Epithelial cell of proximal tubule (primary cell): ENCODE measurements at regions not wholly inside any gene's neighbourhood (a gene's known extent, or its start where the extent isn't known, plus 50 kb on each side); places are given as distances from the start of the nearest gene placed in this dataset.
A peak's percentile ranks its signal among the peaks of the same experiment; 100 is the strongest.

ENCODE experiments used
- DNase-seq: peaks from one replicate; pipeline ENCODE4 v3.0.0-alpha.2; 2011; ENCODE audit warnings: low read depth
- H3K4me3 ChIP-seq: 2 replicates; pipeline ENCODE4 v1.5.1; 2011; ENCODE audit warnings: low read depth, mild to moderate bottlenecking, low read length
- TF ChIP-seq, protein P1 (sequence below): conservative IDR thresholded peaks from 2 replicates; pipeline ENCODE4 v1.5.1; 2012; ENCODE audit warnings: low read depth, mild to moderate bottlenecking, low read length

DNA sequence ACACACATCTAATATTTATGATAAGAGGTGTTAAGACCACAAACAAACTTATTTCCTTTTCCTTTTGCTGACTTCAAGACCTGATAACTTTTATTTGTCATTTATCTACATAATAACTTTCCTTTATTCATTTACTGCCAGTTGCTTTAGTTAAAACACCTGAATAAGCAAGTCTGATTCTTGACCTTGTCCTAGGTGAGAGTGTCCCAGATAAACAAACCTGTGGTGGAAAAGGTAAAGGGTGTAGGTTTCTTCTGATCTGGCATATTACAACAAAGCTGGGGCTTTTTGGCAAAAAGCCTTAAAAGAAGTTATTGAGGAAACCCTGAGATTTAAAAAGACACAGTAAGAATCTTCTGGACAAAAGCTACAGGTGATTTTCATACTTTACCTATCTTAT is 191.5 kb downstream of the ZBBX start:
- H3K4me3 ChIP-seq, result no peak overlapping the region
- no peak for DNase-seq
- TF ChIP-seq, protein P1, sequence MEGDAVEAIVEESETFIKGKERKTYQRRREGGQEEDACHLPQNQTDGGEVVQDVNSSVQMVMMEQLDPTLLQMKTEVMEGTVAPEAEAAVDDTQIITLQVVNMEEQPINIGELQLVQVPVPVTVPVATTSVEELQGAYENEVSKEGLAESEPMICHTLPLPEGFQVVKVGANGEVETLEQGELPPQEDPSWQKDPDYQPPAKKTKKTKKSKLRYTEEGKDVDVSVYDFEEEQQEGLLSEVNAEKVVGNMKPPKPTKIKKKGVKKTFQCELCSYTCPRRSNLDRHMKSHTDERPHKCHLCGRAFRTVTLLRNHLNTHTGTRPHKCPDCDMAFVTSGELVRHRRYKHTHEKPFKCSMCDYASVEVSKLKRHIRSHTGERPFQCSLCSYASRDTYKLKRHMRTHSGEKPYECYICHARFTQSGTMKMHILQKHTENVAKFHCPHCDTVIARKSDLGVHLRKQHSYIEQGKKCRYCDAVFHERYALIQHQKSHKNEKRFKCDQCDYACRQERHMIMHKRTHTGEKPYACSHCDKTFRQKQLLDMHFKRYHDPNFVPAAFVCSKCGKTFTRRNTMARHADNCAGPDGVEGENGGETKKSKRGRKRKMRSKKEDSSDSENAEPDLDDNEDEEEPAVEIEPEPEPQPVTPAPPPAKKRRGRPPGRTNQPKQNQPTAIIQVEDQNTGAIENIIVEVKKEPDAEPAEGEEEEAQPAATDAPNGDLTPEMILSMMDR, result no peak

GRCh38 chr3:167187221-167187620 is 192.9 kb downstream of the ZBBX start:
- no peak overlapping the region for H3K4me3 ChIP-seq
- no peak for DNase-seq
- TF ChIP-seq, protein P1, result no peak

DNA sequence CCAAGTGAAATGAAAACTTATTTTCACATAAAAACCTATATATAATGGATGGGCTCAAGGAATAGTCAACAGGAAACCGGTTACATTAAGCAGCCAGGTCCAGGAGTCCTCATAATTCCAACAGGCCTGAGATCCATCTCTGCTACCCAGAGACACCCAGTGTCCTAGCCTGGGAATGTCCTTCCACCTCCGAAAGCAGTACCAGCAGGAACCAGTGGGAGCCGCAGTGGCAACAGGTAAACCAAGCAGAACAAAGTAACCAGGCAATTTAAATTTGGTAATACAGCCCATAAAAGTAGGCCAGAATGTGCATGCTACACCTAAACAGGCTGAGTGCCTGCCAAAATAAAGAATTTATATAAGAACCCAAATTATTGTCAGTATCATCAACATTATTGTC is 195.6 kb downstream of the ZBBX start:
- DNase-seq, result no peak
- no peak overlapping the region for H3K4me3 ChIP-seq
- TF ChIP-seq, protein P1, result peak; percentile 51

GRCh38 chr3:167172377-167172776 is 207.7 kb downstream of the ZBBX start:
- TF ChIP-seq, protein P1, result no peak
- DNase-seq, result no peak
- no peak overlapping the region for H3K4me3 ChIP-seq

- TF ChIP-seq, protein P1, result no peak
- no peak for DNase-seq
- no peak overlapping the region for H3K4me3 ChIP-seq
Observed at GRCh38 chr3:167167491-167167890, 212.6 kb downstream of the ZBBX start.

DNA sequence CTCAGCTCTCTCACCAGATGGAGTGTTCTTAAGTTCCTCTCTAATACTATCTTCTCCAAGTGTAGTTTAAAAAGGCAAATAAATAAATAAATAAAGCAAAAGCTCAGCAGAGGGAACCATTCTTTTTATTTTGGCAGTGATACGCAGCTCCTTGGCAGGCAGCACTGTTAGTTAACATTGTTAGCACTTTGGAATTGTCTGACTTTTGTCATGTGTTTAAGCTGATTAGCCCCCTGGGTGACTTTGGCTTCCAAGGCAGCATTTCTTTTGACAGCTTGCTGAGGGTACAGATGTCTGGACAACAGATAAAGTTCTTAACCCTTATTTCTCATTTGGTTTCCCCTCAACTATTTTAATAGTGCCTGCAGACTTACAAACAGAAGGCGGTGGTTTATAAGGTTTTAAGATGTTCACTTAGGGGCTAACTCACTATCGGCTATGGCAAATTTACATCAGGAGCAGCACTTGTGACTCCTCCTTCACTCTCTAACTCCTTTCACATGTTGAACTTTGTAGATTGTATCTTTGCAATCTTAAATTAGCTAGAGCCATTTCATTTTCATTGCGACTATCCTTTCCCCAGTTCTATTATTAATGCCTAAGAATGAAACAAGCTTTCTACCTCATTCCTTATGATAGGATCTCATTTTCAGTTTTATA is 213.4 kb downstream of the ZBBX start:
- no peak overlapping the region for H3K4me3 ChIP-seq
- no peak for DNase-seq
- TF ChIP-seq, protein P1, result no peak

GRCh38 chr3:167166012-167166411 is 214.1 kb downstream of the ZBBX start:
- DNase-seq, result no peak
- no peak overlapping the region for H3K4me3 ChIP-seq
- TF ChIP-seq, protein P1, result no peak
